ENCODE measurements at regions not wholly inside any gene's neighbourhood (a gene's known extent, or its start where the extent isn't known, plus 50 kb on each side); places are given as distances from the start of the nearest gene placed in this dataset.
A peak's percentile ranks its signal among the peaks of the same experiment; 100 is the strongest.

GRCh38 chr10:120355425-120355824 lies 101.6 kb upstream of the PLPP4 start:
- Histone ChIP-seq H4K20me1 (ENCODE audit: low read depth) (no peaks in the 10 kb centered on the region), H3K4me2 (no peak overlapping the region), H2AFZ (replicated peaks) (no peak overlapping the region), H3F3A (ENCODE audit: low read depth) (no peaks in the 10 kb centered on the region), H3K27ac (no peak overlapping the region), H3K9ac (no peak overlapping the region), H3K4me1 (no peaks in the 10 kb centered on the region), H3K79me2 (ENCODE audit: low read depth) (no peaks in the 10 kb centered on the region), H3K36me3 (peaks cover 4% of the 10 kb centered on the region), H3K9me3 (ENCODE audit: low read depth) (no peaks in the 10 kb centered on the region), H3K4me3 (no peak overlapping the region), H3K27me3 (no peaks in the 10 kb centered on the region)
- H3K27me3 Mint-ChIP-seq (ENCODE audit: insufficient read depth, low read depth), result no peaks in the 10 kb centered on the region
- no peak overlapping the region for H3K27ac Mint-ChIP-seq
- H3K9me3 Mint-ChIP-seq, result peaks cover 9% of the 10 kb centered on the region
- DNase-seq (ENCODE audit: low spot score), result no peak
- H3K4me3 Mint-ChIP-seq, result no peak overlapping the region
- H3K4me1 Mint-ChIP-seq, result no peaks in the 10 kb centered on the region
- no peak for TF ChIP-seq CTCF (IDR thresholded peaks at IDR 0.05)
- no peak for TF ChIP-seq EZH2 (IDR thresholded peaks at IDR 0.05)
- no peak for TF ChIP-seq EZH2phosphoT487 (IDR thresholded peaks at IDR 0.05)
- no peaks in the 10 kb centered on the region for H3K36me3 Mint-ChIP-seq

- Mint-ChIP-seq H3K36me3 (no peaks in the 10 kb centered on the region), H3K4me1 (no peaks in the 10 kb centered on the region), H3K9me3 (no peaks in the 10 kb centered on the region), H3K27me3 (ENCODE audit: insufficient read depth, low read depth) (peaks cover 3% of the 10 kb centered on the region), H3K27ac (no peak overlapping the region), H3K4me3 (no peak overlapping the region)
- no peak for TF ChIP-seq EZH2 (IDR thresholded peaks at IDR 0.05)
- no peak for TF ChIP-seq CTCF (IDR thresholded peaks at IDR 0.05)
- no peak for TF ChIP-seq EZH2phosphoT487 (IDR thresholded peaks at IDR 0.05)
- no peaks in the 10 kb centered on the region for H3K27me3 ChIP-seq
- no peak for DNase-seq (ENCODE audit: low spot score)
- H3F3A ChIP-seq (ENCODE audit: low read depth), result no peaks in the 10 kb centered on the region
- H3K4me1 ChIP-seq, result no peaks in the 10 kb centered on the region
- H2AFZ ChIP-seq (replicated peaks), result no peak overlapping the region
- H3K4me2 ChIP-seq, result no peak overlapping the region
- no peak overlapping the region for H3K27ac ChIP-seq
- H3K36me3 ChIP-seq, result no peaks in the 10 kb centered on the region
- no peaks in the 10 kb centered on the region for H3K79me2 ChIP-seq (ENCODE audit: low read depth)
- no peak overlapping the region for H3K9ac ChIP-seq
- H3K4me3 ChIP-seq, result no peak overlapping the region
- no peaks in the 10 kb centered on the region for H4K20me1 ChIP-seq (ENCODE audit: low read depth)
- no peaks in the 10 kb centered on the region for H3K9me3 ChIP-seq (ENCODE audit: low read depth)
Observed at GRCh38 chr10:120360571-120360970, 96.5 kb upstream of the PLPP4 start.

GRCh38 chr10:120365872-120366271 lies 91.2 kb upstream of the PLPP4 start:
- Histone ChIP-seq H3K4me2 (no peak overlapping the region), H3K4me1 (no peaks in the 10 kb centered on the region), H3K9me3 (ENCODE audit: low read depth) (no peaks in the 10 kb centered on the region), H3K79me2 (ENCODE audit: low read depth) (no peaks in the 10 kb centered on the region), H3F3A (ENCODE audit: low read depth) (no peaks in the 10 kb centered on the region), H2AFZ (replicated peaks) (no peak overlapping the region), H4K20me1 (ENCODE audit: low read depth) (no peaks in the 10 kb centered on the region), H3K4me3 (no peak overlapping the region), H3K36me3 (no peaks in the 10 kb centered on the region), H3K27ac (no peak overlapping the region), H3K27me3 (no peaks in the 10 kb centered on the region), H3K9ac (no peak overlapping the region)
- Mint-ChIP-seq H3K27ac (no peak overlapping the region), H3K9me3 (no peaks in the 10 kb centered on the region), H3K4me1 (peaks cover 6% of the 10 kb centered on the region), H3K36me3 (no peaks in the 10 kb centered on the region), H3K27me3 (ENCODE audit: insufficient read depth, low read depth) (peaks cover 3% of the 10 kb centered on the region), H3K4me3 (no peak overlapping the region)
- TF ChIP-seq EZH2phosphoT487 (IDR thresholded peaks at IDR 0.05), result no peak
- no peak for TF ChIP-seq EZH2 (IDR thresholded peaks at IDR 0.05)
- no peak for DNase-seq (ENCODE audit: low spot score)

GRCh38 chr10:120367341-120367740 lies 89.7 kb upstream of the PLPP4 start:
- Mint-ChIP-seq H3K4me3 (no peak overlapping the region), H3K36me3 (no peaks in the 10 kb centered on the region), H3K27ac (no peak overlapping the region), H3K4me1 (peaks cover 6% of the 10 kb centered on the region), H3K9me3 (no peaks in the 10 kb centered on the region), H3K27me3 (ENCODE audit: insufficient read depth, low read depth) (peaks cover 3% of the 10 kb centered on the region)
- no peak for TF ChIP-seq EZH2phosphoT487 (IDR thresholded peaks at IDR 0.05)
- TF ChIP-seq EZH2 (IDR thresholded peaks at IDR 0.05), result no peak
- TF ChIP-seq CTCF (IDR thresholded peaks at IDR 0.05), result no peak
- H3K4me3 ChIP-seq, result no peak overlapping the region
- H3K27ac ChIP-seq, result no peak overlapping the region
- no peaks in the 10 kb centered on the region for H3K36me3 ChIP-seq
- peak overlapping the region; percentile 10 for H2AFZ ChIP-seq (replicated peaks)
- H3K79me2 ChIP-seq (ENCODE audit: low read depth), result no peaks in the 10 kb centered on the region
- no peak overlapping the region for H3K4me2 ChIP-seq
- H4K20me1 ChIP-seq (ENCODE audit: low read depth), result no peaks in the 10 kb centered on the region
- H3K9me3 ChIP-seq (ENCODE audit: low read depth), result no peaks in the 10 kb centered on the region
- H3K4me1 ChIP-seq, result no peaks in the 10 kb centered on the region
- no peaks in the 10 kb centered on the region for H3F3A ChIP-seq (ENCODE audit: low read depth)
- no peaks in the 10 kb centered on the region for H3K27me3 ChIP-seq
- no peak overlapping the region for H3K9ac ChIP-seq
- no peak for DNase-seq (ENCODE audit: low spot score)

Measured in neural progenitor cell (in vitro differentiated cells).